OCI-LY7 (cell line): ENCODE measurements at regions not wholly inside any gene's neighbourhood (a gene's known extent, or its start where the extent isn't known, plus 50 kb on each side); places are given as distances from the start of the nearest gene placed in this dataset.

Experiments
- CTCF ChIP-seq: fragments of 200-600 bp; sonication (generic); conservative IDR thresholded peaks from 2 replicates; pipeline ENCODE4 v1.5.1; 2014; ENCODE audit warnings: mild to moderate bottlenecking, antibody characterized with exemption, low read length, moderate library complexity, mixed read lengths
- EZH2phosphoT487 ChIP-seq: fragments of 200-600 bp; sonication (generic); IDR thresholded peaks from 2 replicates; pipeline ENCODE4 v1.6.1; 2018; ENCODE audit warnings: low read depth, borderline replicate concordance, mild to moderate bottlenecking, mixed run types, antibody characterized with exemption, low read length, moderate library complexity, mixed read lengths

GRCh38 chr5:135091286-135091685, 57.3 kb upstream of the PITX1 start:
- TF ChIP-seq CTCF (no peak), EZH2phosphoT487 (no peak)
